OCI-LY3 (cell line): ENCODE measurements at regions not wholly inside any gene's neighbourhood (a gene's known extent, or its start where the extent isn't known, plus 50 kb on each side); places are given as distances from the start of the nearest gene placed in this dataset.

Experiments used
- H2AFZ ChIP-seq: fragments of 200-600, 300-600 bp; shearing (Covaris generic); 2 replicates; pipeline ENCODE4 v1.6.0; 2014; ENCODE audit warnings: antibody characterized with exemption, low read depth, low read length
- H3K27ac ChIP-seq: fragments of 200-600, 300-600 bp; sonication (generic); 2 replicates; pipeline ENCODE4 v1.5.1; 2014; ENCODE audit warnings: mild to moderate bottlenecking, low read length, moderate library complexity, mixed read lengths
- H3K27me3 ChIP-seq: fragments of 200-600, 300-600 bp; sonication (generic); 2 replicates; pipeline ENCODE4 v1.6.1; 2014; ENCODE audit warnings: low read depth, low read length, mixed read lengths
- H3K36me3 ChIP-seq: fragments of 200-600, 300-600 bp; sonication (generic); replicated peaks from 2 replicates; pipeline ENCODE3; 2014; ENCODE audit warnings: low read depth, low read length, mixed read lengths
- H3K4me1 ChIP-seq: fragments of 300-600, 200-600 bp; sonication (generic); 2 replicates; pipeline ENCODE4 v1.6.1; 2014; ENCODE audit warnings: low read length, mixed read lengths
- H3K4me2 ChIP-seq: fragments of 200-600, 300-600 bp; sonication (generic); 2 replicates; pipeline ENCODE4 v1.6.1; 2014; ENCODE audit warnings: low read length, mixed read lengths
- H3K4me3 ChIP-seq: fragments of 300-600, 200-600 bp; sonication (generic); 2 replicates; pipeline ENCODE4 v1.5.1; 2014; ENCODE audit warnings: antibody characterized with exemption, mild to moderate bottlenecking, low read length, moderate library complexity
- H3K79me2 ChIP-seq: fragments of 300-600, 200-600 bp; shearing (Covaris generic); 2 replicates; pipeline ENCODE4 v1.6.1; 2014; ENCODE audit warnings: mild to moderate bottlenecking, low read length, mixed read lengths
- H3K9ac ChIP-seq: fragments of 300-600, 200-600 bp; shearing (Covaris generic); 2 replicates; pipeline ENCODE4 v1.6.0; 2014; ENCODE audit warnings: mild to moderate bottlenecking, low read length, moderate library complexity
- H3K9me3 ChIP-seq: fragments of 200-600, 300-600 bp; shearing (Covaris generic); 2 replicates; pipeline ENCODE4 v1.6.1; 2014; ENCODE audit warnings: low read length, mixed read lengths; ENCODE audit not compliant: insufficient read depth
- H4K20me1 ChIP-seq: fragments of 200-600, 300-600 bp; sonication (generic); 2 replicates; pipeline ENCODE4 v1.6.1; 2016; ENCODE audit warnings: low read length, mixed read lengths; ENCODE audit not compliant: insufficient read depth
- CTCF ChIP-seq: fragments of 200-600, 300-600 bp; sonication (generic); IDR thresholded peaks from 2 replicates; pipeline ENCODE4 v1.5.1; 2014; ENCODE audit warnings: antibody characterized with exemption, low read length, low read depth
- EZH2phosphoT487 ChIP-seq: fragments of 200-600 bp; shearing (Covaris generic); IDR thresholded peaks from 2 replicates; pipeline ENCODE4 v1.6.1; 2018; ENCODE audit warnings: antibody characterized with exemption, mixed run types, low read depth

- no peak overlapping the region for H2AFZ ChIP-seq
- H3K9me3 ChIP-seq: no peaks in the 10 kb centered on the region
- no peak overlapping the region for H3K4me3 ChIP-seq
- TF ChIP-seq EZH2phosphoT487: no peak
- TF ChIP-seq CTCF: no peak
- no peaks in the 10 kb centered on the region for H3K36me3 ChIP-seq
- H3K79me2 ChIP-seq: no peaks in the 10 kb centered on the region
- H3K9ac ChIP-seq: no peak overlapping the region
- no peak overlapping the region for H3K4me2 ChIP-seq
- no peaks in the 10 kb centered on the region for H4K20me1 ChIP-seq
- H3K27me3 ChIP-seq: no peaks in the 10 kb centered on the region
- H3K4me1 ChIP-seq: no peaks in the 10 kb centered on the region
- no peak overlapping the region for H3K27ac ChIP-seq
Observed at GRCh38 chr10:90414926-90415325, 442.9 kb downstream of the HTR7 start.

GRCh38 chr10:90417029-90417428 lies 440.8 kb downstream of the HTR7 start:
- Histone ChIP-seq H4K20me1 (no peaks in the 10 kb centered on the region), H2AFZ (no peak overlapping the region)
- no peak for TF ChIP-seq EZH2phosphoT487
- no peak for TF ChIP-seq CTCF

GRCh38 chr10:90417476-90418210 lies 440.2 kb downstream of the HTR7 start:
- no peak overlapping the region for H3K9ac ChIP-seq
- H3K4me3 ChIP-seq: no peak overlapping the region
- no peaks in the 10 kb centered on the region for H3K4me1 ChIP-seq
- TF ChIP-seq CTCF (no peak), EZH2phosphoT487 (no peak)
- H3K9me3 ChIP-seq: no peaks in the 10 kb centered on the region
- H3K27ac ChIP-seq: no peak overlapping the region
- H3K36me3 ChIP-seq: no peaks in the 10 kb centered on the region
- no peak overlapping the region for H3K4me2 ChIP-seq
- H2AFZ ChIP-seq: no peak overlapping the region
- no peaks in the 10 kb centered on the region for H3K79me2 ChIP-seq
- no peaks in the 10 kb centered on the region for H3K27me3 ChIP-seq
- no peaks in the 10 kb centered on the region for H4K20me1 ChIP-seq

More at GRCh38 chr10:90417029-90417428, 440.8 kb downstream of the HTR7 start:
- H3K4me2 ChIP-seq: no peak overlapping the region
- H3K9me3 ChIP-seq: no peaks in the 10 kb centered on the region
- no peak overlapping the region for H3K9ac ChIP-seq
- no peaks in the 10 kb centered on the region for H3K36me3 ChIP-seq
- no peaks in the 10 kb centered on the region for H3K27me3 ChIP-seq
- no peak overlapping the region for H3K4me3 ChIP-seq
- H3K79me2 ChIP-seq: no peaks in the 10 kb centered on the region
- no peak overlapping the region for H3K27ac ChIP-seq
- no peaks in the 10 kb centered on the region for H3K4me1 ChIP-seq

GRCh38 chr10:90418869-90419652 lies 438.8 kb downstream of the HTR7 start:
- no peak overlapping the region for H2AFZ ChIP-seq
- TF ChIP-seq EZH2phosphoT487: no peak
- TF ChIP-seq CTCF: no peak
- no peak overlapping the region for H3K9ac ChIP-seq

More at GRCh38 chr10:90418869-90419652, 438.8 kb downstream of the HTR7 start:
- no peak overlapping the region for H3K4me3 ChIP-seq
- H4K20me1 ChIP-seq: no peaks in the 10 kb centered on the region
- H3K4me2 ChIP-seq: no peak overlapping the region
- no peaks in the 10 kb centered on the region for H3K36me3 ChIP-seq
- no peaks in the 10 kb centered on the region for H3K27me3 ChIP-seq
- no peaks in the 10 kb centered on the region for H3K9me3 ChIP-seq
- H3K4me1 ChIP-seq: no peaks in the 10 kb centered on the region
- H3K27ac ChIP-seq: no peak overlapping the region
- H3K79me2 ChIP-seq: no peaks in the 10 kb centered on the region
